HCEC 1CT (cell line): ENCODE measurements at regions not wholly inside any gene's neighbourhood (a gene's known extent, or its start where the extent isn't known, plus 50 kb on each side); places are given as distances from the start of the nearest gene placed in this dataset.
"Not testable (repeated sequence)": the region's sequence is repeated elsewhere in the genome, so short reads cannot be mapped to it uniquely, and the experiment has no call there.

Experiments
- DNase-seq: peaks from one replicate; pipeline ENCODE4 v3.0.0-alpha.2; 2017

- not testable (repeated sequence) for DNase-seq
These were observed 56.1 kb downstream of the ZNF22 start for GRCh38 chr10:45056806-45057205.

DNA sequence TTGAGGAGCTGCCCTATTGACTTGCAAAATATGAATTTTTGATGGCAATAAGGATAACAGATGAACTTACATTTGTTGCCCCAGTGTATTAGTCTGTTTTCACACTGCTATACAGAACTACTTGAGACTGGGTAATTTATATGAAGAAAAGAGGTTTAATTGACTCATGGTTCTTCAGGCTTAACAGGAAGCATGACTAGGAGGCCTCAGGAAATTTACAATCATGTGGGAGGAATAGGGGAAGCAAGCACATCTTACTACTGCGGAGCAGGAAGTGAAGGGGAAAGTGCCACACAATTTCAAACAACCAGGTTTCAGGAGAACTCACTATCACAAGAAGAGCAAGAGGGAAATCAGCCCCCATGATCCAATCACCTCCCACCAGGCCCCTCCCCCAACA is 57.9 kb downstream of the ZNF22 start:
- peak; percentile 34 for DNase-seq

GRCh38 chr10:45058992-45059561 is 58.4 kb downstream of the ZNF22 start:
- DNase-seq, result no peak

DNA sequence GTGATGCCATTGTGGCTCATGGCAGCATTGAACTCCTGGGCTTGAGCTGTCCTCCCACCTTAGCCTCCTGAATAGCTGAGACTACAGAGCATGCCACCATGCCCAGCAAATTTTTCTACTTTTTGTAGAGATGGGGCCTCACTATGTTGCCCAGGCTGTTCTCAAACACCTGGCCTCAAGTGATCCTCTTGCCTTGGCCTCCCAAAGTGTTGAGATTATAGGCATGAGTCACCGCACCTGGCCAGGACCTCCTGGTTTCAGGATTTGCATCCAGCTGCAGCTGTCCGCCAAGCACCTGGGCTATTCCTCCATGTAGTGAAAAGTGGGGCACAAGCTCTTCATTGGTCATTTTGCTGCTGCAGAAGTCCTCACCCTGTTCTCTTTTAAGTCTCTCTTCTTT is 58.9 kb downstream of the ZNF22 start:
- DNase-seq, result no peak

DNA sequence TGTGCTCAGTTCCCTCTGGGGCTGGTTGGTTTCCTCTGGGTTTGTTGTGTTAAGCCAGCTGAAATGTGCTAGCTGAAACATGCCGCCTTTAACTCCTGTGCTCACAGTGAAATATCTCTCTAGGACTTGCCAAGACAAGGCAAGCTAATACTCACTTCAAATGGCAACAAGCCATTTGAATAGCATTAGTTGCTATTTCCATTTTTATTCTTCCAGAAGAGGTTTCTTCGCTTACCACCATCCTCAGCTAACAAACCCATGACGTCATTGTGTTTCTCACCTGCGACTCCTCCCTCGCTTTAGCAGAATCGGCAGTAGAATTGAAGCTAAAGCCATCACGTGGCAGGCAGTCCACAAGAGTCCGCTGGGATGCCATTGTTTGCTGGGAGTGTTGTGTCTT is 61.3 kb downstream of the ZNF22 start:
- DNase-seq, result no peak

GRCh38 chr10:45063591-45064231 is 63.0 kb downstream of the ZNF22 start:
- DNase-seq, result no peak

- no peak for DNase-seq
These were observed 64.3 kb downstream of the ZNF22 start for GRCh38 chr10:45064998-45065397.

- no peak for DNase-seq
These were observed 70.5 kb downstream of the ZNF22 start for GRCh38 chr10:45071043-45071813.

- DNase-seq, result no peak
These were observed 74.5 kb downstream of the ZNF22 start for GRCh38 chr10:45075216-45075615.

- no peak for DNase-seq
These were observed 75.2 kb downstream of the ZNF22 start for GRCh38 chr10:45075826-45076380.

- DNase-seq, result no peak
These were observed 76.2 kb downstream of the ZNF22 start for GRCh38 chr10:45076891-45077290.

DNA sequence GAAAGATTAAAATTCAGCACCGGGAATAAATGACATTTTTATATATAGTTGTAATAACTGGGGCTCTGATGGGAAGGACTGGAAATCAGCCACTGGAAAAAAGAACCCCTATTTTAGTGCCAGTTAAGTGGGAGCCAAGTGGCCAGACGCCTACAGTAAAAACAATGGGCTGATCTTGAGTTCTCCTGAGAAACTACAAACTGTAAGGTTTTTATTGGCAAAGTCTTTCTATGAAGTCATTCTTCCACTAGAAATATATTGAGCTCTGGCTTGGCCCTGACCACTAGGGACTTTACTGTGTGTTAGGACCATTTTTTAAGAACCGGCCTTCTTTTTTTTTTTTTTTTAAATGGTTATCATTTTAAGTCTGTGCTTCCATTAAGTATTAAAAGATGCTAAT is 79.6 kb downstream of the ZNF22 start:
- no peak for DNase-seq

DNA sequence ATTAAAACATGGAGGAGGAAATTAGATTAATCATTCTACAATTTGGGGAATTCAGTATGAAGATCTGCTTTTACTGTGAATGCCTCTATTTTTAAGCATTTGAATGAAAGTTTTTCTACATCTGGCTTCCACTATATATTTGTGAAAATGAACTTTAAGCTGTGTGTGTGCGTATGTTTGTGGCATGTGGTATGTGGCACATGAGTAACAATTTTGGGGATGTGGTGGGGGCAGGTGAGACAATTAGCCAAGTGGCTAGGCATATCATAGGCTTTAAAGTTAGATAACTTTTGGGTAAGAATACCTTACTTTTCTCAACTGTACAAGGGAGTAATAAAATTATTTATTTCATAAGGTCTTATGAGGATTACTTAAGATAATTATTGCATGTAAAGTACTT is 81.5 kb downstream of the ZNF22 start:
- DNase-seq, result no peak

DNA sequence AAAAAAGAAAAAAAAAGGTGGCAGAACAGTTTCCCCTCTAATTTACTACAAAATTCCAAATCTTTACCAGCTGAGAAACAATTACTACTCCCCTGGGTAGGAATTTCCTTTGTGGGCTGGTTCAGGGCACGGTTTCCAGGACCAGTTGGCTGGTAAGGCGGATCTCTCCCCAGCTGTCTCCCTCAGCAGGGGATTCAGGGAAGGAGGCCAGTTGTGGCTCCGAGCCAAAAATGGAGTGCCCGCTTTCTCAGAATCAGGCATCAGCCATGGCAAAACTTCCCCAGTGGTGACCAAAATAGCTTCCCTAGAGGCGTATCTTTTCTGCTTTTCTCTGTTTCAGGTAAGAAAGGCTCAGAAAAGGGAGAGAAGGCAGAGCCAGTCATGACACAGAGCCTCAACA is 91.2 kb downstream of the ZNF22 start:
- no peak for DNase-seq

DNA sequence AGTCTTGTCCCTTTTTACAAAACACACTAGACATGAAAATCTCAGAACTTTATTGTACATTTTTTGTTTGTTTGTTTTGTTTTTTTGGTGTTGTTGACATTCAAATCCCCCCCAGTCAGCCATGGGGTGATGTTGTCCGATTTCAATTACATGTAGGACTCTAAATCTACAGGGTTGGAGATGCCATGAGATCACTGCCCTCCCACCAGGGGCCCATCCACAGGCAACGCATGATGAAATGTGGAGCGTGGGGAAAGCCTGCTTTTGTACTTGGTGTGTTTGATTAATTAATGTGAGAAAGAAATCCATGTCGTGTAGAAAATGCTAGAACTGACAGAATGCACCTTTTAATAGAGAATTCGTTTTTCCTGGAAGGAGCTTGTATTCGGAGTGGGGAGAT is 93.2 kb downstream of the ZNF22 start:
- DNase-seq, result no peak

DNA sequence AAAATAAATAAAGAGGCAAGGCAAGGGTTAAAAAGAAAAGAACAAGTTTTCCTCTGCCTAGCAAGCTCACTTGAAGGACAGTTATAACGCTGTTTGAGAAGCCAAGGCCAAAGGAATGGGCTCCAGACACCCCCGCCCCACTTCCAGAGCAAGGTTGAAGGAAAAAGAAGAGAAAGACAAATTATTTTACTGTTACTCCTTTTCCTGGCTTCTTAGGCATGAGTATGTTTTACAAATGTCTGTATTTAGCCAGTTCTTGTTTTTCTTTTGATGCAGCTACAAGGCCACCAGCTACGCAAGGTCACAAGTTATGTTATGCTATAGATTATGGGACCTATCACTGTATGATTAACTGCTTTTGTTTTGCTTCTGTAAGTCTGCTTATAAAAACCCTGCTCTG is 94.6 kb downstream of the ZNF22 start:
- no peak for DNase-seq

DNA sequence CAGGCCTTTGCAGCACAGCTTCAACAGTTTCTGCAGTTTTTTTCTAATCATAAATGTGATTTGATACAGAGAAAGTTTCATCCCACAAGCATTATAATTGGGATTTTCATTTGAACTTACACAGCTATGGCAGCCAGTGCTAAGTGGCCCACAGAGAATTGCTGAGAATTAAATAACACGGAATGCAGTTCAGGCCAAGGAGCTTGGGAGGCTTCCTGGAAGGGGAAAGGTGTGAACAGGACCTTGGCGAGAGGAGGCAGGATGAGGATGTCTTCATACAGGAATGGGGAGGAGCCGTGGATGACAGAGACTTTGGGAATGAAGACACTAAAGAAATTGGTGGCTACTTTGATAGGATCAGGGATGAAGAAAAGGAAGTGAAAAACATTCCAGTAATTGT is 95.3 kb downstream of the ZNF22 start:
- DNase-seq, result no peak

- no peak for DNase-seq
These were observed 99.7 kb downstream of the ZNF22 start for GRCh38 chr10:45100429-45100828.

DNA sequence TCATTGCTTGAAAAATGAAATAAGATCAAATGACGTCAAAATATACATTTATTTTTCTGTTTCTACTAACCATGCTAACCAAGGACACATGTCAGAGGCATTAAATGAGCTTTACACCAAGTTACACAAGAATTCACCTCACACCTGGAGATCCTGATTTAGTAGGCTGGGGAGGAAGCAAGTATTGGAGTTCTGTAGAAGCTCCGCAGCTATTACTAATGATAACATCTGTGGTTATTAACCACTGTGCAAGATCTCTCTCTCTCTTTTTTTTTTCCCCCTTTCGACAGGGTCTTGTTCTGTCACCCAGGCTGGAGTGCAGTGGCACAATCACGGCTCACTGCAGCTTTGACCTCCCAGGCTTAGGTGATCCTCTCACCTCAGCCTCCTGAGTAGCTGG is 104.0 kb downstream of the ZNF22 start:
- no peak for DNase-seq

- DNase-seq, result peak; percentile 22
These were observed 104.6 kb downstream of the ZNF22 start for GRCh38 chr10:45105309-45105708.

DNA sequence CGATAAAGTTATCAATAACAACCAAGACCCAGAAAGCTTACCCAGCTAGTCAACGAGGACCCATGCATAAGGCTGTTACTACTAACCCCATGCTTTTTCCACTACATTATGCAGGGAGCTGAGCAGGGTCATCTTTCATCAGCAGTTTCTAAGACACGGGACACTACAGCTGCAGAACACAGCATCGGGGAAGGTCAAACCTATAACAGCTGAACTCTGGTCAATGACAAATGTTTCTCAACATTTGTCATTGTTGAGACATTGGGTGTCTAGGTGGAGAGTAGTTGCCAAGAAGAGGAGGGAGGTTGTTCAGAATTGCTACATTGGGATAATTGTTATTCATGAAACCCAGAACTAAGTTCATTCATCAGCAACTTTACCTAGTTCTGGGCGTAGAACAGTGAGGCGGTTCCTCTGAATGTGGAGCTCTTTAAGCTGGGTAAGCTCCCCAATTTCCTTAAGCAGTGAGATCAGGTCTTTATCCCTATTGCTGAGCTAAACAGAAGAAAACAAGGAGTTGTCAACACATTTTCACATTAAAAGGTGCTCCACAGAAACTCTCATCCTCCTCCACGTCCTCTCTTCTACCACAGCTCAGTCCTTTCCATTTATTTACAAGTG is 105.6 kb downstream of the ZNF22 start:
- DNase-seq, result no peak

DNA sequence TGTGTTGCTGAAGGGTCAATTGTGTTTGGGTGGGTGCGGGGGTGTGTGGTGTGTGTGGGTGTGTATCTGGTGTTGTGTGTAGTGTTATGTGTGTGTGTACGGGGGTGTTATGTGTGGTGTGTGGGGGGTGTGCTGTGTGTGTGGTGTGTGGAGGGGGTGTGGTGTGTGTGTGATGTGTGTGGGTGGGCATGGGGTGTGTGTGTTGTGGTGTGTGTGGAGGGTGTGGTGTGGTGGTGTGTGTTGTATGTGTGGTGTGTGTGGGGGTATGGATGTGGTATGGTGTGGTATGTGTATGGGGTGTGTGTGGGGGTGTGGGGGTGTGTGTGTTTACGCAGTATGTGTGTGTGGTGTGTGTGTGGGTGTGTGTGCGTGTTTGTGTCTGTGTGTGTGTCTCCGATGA is 110.8 kb downstream of the ZNF22 start:
- DNase-seq, result no peak

DNA sequence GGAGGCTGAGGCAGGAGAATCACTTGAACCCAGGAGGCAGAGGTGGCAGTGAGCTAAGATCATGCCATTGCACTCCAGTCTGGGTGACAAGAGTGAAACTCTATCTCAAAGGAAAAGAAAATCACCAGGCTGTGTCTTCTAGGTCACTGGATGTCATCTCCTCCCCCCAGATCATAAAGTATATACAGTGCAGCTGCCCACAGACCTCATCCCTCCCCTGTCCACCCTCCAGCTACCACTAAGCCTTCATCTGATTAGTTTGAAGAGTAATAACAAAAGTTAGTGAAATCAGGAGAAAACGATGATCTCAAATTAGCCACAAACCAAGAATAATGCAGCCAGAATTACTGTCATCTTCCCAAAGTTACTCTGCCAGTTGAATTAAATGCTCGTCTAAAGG is 117.2 kb downstream of the ZNF22 start:
- DNase-seq, result not testable (repeated sequence)

DNA sequence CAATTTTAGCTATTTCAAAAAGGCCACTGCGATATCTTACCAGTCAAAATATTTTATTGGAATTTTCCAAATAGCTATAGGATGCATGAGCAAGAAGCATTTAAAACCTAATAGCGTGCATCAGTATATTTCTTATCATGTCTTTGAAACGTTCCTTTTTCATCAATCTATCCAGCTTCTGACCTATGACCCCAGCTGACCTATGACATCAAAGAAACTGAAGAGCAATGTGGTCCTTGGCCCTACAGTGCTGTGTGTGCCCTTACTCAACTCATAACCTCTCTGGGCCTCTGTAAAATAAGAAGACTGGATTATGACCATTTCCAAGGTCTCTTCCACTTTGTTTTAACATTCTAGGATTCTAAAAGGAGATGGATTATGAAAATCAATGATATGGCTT is 118.2 kb downstream of the ZNF22 start:
- no peak for DNase-seq
